ENCODE measurements at regions not wholly inside any gene's neighbourhood (a gene's known extent, or its start where the extent isn't known, plus 50 kb on each side); places are given as distances from the start of the nearest gene placed in this dataset.
"Not testable (repeated sequence)": the region's sequence is repeated elsewhere in the genome, so short reads cannot be mapped to it uniquely, and the experiment has no call there.

DNA sequence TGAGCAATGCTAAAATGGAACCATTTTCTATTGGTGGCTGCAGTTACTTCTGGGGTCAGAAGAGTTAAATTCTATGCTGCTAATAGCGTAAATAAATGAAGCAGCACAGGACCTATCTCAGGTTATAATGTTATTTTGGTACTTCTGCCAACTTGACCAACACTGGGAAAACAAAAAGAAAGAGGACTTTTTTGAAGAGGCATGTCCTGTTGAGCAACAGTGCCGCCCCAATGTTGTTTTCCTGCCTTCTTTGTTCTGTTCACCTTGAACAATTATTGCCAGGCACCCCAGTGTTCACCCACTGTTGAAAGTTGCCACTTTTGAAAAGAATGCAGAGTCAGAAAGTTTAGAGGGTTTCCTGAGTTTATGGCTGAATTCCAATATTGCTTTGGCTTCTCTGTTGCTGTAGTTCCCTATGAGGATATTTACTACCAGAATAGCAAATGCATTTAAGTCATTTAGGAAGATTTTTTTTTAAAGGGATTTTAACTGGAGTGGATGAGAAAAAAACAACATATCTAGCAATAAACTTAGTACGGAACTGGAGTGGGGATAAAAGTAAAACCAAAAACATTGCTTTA is 679.0 kb upstream of the DPPA4 start:
- H3K9me3 ChIP-seq: no peaks in the 10 kb centered on the region
- no peak for ATAC-seq (ENCODE audit: low FRiP score in 2 of 2)
- H3K27ac ChIP-seq: no peak overlapping the region
- H3K4me1 ChIP-seq: no peaks in the 10 kb centered on the region
- peak in 1 of 2 donors; percentile 21 for DNase-seq
- H3K36me3 ChIP-seq: no peaks in the 10 kb centered on the region
- 44 to 46% methylated on average over 3 of the region's 3 CpGs for WGBS, 2 donors
- no peak for TF ChIP-seq POLR2AphosphoS5 (IDR thresholded peaks at IDR 0.05)
- TF ChIP-seq POLR2A (IDR thresholded peaks at IDR 0.05): no peak
- TF ChIP-seq, protein P1, sequence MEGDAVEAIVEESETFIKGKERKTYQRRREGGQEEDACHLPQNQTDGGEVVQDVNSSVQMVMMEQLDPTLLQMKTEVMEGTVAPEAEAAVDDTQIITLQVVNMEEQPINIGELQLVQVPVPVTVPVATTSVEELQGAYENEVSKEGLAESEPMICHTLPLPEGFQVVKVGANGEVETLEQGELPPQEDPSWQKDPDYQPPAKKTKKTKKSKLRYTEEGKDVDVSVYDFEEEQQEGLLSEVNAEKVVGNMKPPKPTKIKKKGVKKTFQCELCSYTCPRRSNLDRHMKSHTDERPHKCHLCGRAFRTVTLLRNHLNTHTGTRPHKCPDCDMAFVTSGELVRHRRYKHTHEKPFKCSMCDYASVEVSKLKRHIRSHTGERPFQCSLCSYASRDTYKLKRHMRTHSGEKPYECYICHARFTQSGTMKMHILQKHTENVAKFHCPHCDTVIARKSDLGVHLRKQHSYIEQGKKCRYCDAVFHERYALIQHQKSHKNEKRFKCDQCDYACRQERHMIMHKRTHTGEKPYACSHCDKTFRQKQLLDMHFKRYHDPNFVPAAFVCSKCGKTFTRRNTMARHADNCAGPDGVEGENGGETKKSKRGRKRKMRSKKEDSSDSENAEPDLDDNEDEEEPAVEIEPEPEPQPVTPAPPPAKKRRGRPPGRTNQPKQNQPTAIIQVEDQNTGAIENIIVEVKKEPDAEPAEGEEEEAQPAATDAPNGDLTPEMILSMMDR (IDR thresholded peaks at IDR 0.05): no peak
- no peak for TF ChIP-seq EP300 (IDR thresholded peaks at IDR 0.05)
- no peaks in the 10 kb centered on the region for H3K27me3 ChIP-seq
- H3K4me3 ChIP-seq: no peak overlapping the region

GRCh38 chr3:110017304-110017703 is 680.0 kb upstream of the DPPA4 start:
- no peaks in the 10 kb centered on the region for H3K27me3 ChIP-seq
- TF ChIP-seq, protein P1 (IDR thresholded peaks at IDR 0.05): no peak
- TF ChIP-seq POLR2AphosphoS5 (IDR thresholded peaks at IDR 0.05) (no peak), EP300 (IDR thresholded peaks at IDR 0.05) (no peak), POLR2A (IDR thresholded peaks at IDR 0.05) (no peak)
- no peak overlapping the region for H3K4me3 ChIP-seq
- DNase-seq (no peak), ATAC-seq (ENCODE audit: low FRiP score in 2 of 2) (no peak)
- H3K9me3 ChIP-seq: no peaks in the 10 kb centered on the region
- H3K4me1 ChIP-seq: no peaks in the 10 kb centered on the region
- no peak overlapping the region for H3K27ac ChIP-seq
- no peaks in the 10 kb centered on the region for H3K36me3 ChIP-seq

DNA sequence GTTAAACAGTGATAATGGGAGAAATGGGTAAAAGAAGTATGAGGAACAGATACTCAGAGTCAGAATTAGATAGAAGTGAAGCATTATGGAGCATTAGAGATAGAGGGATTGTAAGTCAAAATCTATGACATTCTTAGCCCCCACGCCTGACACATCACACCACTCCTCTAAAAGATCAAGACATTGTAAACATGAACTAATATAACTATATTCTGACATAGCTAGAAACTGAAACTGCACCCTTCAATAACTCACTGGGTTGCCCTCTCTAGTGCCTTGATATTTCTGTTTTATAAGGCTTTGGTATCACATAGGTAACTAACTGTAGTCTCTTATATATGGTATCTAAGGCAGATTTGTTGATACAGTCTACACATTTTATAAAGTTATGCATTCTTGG is 684.3 kb upstream of the DPPA4 start:
- Histone ChIP-seq H3K4me1 (no peaks in the 10 kb centered on the region), H3K9me3 (no peaks in the 10 kb centered on the region)
- DNase-seq: no peak

GRCh38 chr3:110023022-110023421 is 685.7 kb upstream of the DPPA4 start:
- H3K4me3 ChIP-seq; DNase-seq; H3K36me3 ChIP-seq; H3K4me1 ChIP-seq; H3K27me3 ChIP-seq; ATAC-seq (ENCODE audit: low FRiP score in 2 of 2); H3K27ac ChIP-seq; H3K9me3 ChIP-seq: not testable (repeated sequence)
- WGBS, 2 donors: 65 to 77% methylated on average over 1 of the region's 1 CpG

More for the DNA sequence above, 684.3 kb upstream of the DPPA4 start:
- H3K27ac ChIP-seq: no peak overlapping the region
- TF ChIP-seq, protein P1 (IDR thresholded peaks at IDR 0.05): no peak
- TF ChIP-seq POLR2AphosphoS5 (IDR thresholded peaks at IDR 0.05) (no peak), EP300 (IDR thresholded peaks at IDR 0.05) (no peak), POLR2A (IDR thresholded peaks at IDR 0.05) (no peak)
- no peaks in the 10 kb centered on the region for H3K27me3 ChIP-seq
- no peak overlapping the region for H3K4me3 ChIP-seq
- H3K36me3 ChIP-seq: no peaks in the 10 kb centered on the region
- ATAC-seq (ENCODE audit: low FRiP score in 2 of 2): no peak
- 0 to 60% methylated on average over 1 of the region's 1 CpG for WGBS, 2 donors

DNA sequence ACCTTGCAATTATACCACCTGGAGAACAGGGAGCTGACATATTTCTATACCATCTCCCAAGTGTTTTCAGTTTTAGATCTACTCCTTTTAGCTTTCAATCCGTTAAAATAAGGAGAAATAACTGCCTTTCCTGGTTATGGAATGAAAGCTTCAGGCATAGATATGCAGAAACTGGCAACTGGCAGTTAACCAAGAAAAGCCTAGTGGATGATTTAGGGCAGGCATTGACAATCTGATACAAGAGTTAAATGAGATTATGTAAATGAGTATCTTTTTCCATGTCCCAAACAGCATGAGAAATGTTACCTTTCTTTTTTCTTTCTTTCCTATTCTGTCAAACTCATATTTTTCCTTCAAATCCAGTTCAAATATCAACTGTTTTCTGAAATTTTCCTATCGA is 689.1 kb upstream of the DPPA4 start:
- Histone ChIP-seq H3K27ac (no peak overlapping the region), H3K27me3 (no peaks in the 10 kb centered on the region), H3K4me1 (no peaks in the 10 kb centered on the region), H3K36me3 (no peaks in the 10 kb centered on the region), H3K9me3 (no peaks in the 10 kb centered on the region), H3K4me3 (peak overlapping the region in 1 of 4 donors; percentile 6)
- no peak for ATAC-seq (ENCODE audit: low FRiP score in 2 of 2)
- 69 to 77% methylated on average over 2 of the region's 2 CpGs for WGBS, 2 donors
- DNase-seq: no peak
- TF ChIP-seq POLR2AphosphoS5 (IDR thresholded peaks at IDR 0.05): no peak
- TF ChIP-seq EP300 (IDR thresholded peaks at IDR 0.05): no peak
- TF ChIP-seq POLR2A (IDR thresholded peaks at IDR 0.05): no peak
- TF ChIP-seq, protein P1 (IDR thresholded peaks at IDR 0.05): no peak
